ENCODE measurements at regions not wholly inside any gene's neighbourhood (a gene's known extent, or its start where the extent isn't known, plus 50 kb on each side); places are given as distances from the start of the nearest gene placed in this dataset.

GRCh38 chr10:9900751-9901150 lies 1116.9 kb upstream of the CELF2 start:
- POLR2A ChIA-PET: no interaction called here
- Histone ChIP-seq H3K9me3 (ENCODE audit: control insufficient read depth in 1 of 2, insufficient read depth in 1 of 2, low read depth in 1 of 2, low read length in 2 of 2) (peaks cover 5 to 9% of the 10 kb centered on the region in 2 experiments; a peak in 2 of 4 replicates), H3K4me1 (ENCODE audit: control insufficient read depth in 1 of 2, insufficient read depth in 2 of 2, low read length in 2 of 2) (no peaks in the 10 kb centered on the region), H3K4me2 (ENCODE audit: low read length) (no peak overlapping the region), H2AFZ (ENCODE audit: low read depth, low read length, poor library complexity, severe bottlenecking) (no peak overlapping the region), H3K27me3 (ENCODE audit: insufficient read depth, low read length) (no peaks in the 10 kb centered on the region), H4K20me1 (ENCODE audit: insufficient read depth) (no peaks in the 10 kb centered on the region), H3K9me2 (ENCODE audit: insufficient read depth) (no peaks in the 10 kb centered on the region), H3K9ac (ENCODE audit: low read length) (no peak overlapping the region), H3K79me2 (ENCODE audit: insufficient read depth, low read length) (no peaks in the 10 kb centered on the region), H3K36me3 (ENCODE audit: control insufficient read depth in 1 of 2, insufficient read depth in 2 of 2, low read length in 2 of 2) (no peaks in the 10 kb centered on the region), H3K27ac (ENCODE audit: low read depth, low read length) (no peak overlapping the region), H3K4me3 (replicated peaks in 1 of 2; ENCODE audit: low read depth in 1 of 2, low read length in 2 of 2) (no peak overlapping the region)
- RAD21 ChIA-PET (ENCODE audit: low non-redundant PET in 1 of 2, low total read pairs in 2 of 2, uncharacterized antibody in 2 of 2, unreplicated experiment in 2 of 2): no interaction called here
- CTCF ChIA-PET: no interaction called here
- no TSS peak for BruUV-seq (replicated peaks)
- intact Hi-C loops (cut with micrococcal nuclease): no loop called here
- ATAC-seq (no peak), DNase-seq (ENCODE audit: low read depth, low spot score) (no peak)
- no peak for TF ChIP-seq EZH2 (IDR thresholded peaks at IDR 0.05)
- no peak for TF ChIP-seq EZH2phosphoT487 (IDR thresholded peaks at IDR 0.05; ENCODE audit: borderline replicate concordance)

GRCh38 chr10:9901971-9902370 lies 1115.7 kb upstream of the CELF2 start:
- peaks cover 7 to 9% of the 10 kb centered on the region in 2 experiments; a peak in 2 of 4 replicates for H3K9me3 ChIP-seq (ENCODE audit: control insufficient read depth in 1 of 2, insufficient read depth in 1 of 2, low read depth in 1 of 2, low read length in 2 of 2)
- no peaks in the 10 kb centered on the region for H3K27me3 ChIP-seq (ENCODE audit: insufficient read depth, low read length)
- no peak overlapping the region for H3K4me2 ChIP-seq (ENCODE audit: low read length)
- TF ChIP-seq MAX (IDR thresholded peaks at IDR 0.05): no peak
- no peak for TF ChIP-seq EZH2 (IDR thresholded peaks at IDR 0.05)
- TF ChIP-seq FOSL1 (IDR thresholded peaks at IDR 0.05; ENCODE audit: low read depth): no peak
- no peak for TF ChIP-seq ZFX (IDR thresholded peaks at IDR 0.05)
- no peak for TF ChIP-seq SRF (IDR thresholded peaks at IDR 0.05; ENCODE audit: low read depth)
- no peak for TF ChIP-seq CBX3 (IDR thresholded peaks at IDR 0.05; ENCODE audit: low read depth)
- no peak for TF ChIP-seq YY1 (IDR thresholded peaks at IDR 0.05; ENCODE audit: extremely low read depth, insufficient replicate concordance, low read depth, low read length)
- no peak for TF ChIP-seq ATF3 (IDR thresholded peaks at IDR 0.05)
- TF ChIP-seq EZH2phosphoT487 (IDR thresholded peaks at IDR 0.05; ENCODE audit: borderline replicate concordance): no peak
- TF ChIP-seq REST (IDR thresholded peaks at IDR 0.05; ENCODE audit: low read depth): no peak
- no peak for TF ChIP-seq CEBPB (IDR thresholded peaks at IDR 0.05; ENCODE audit: low read depth)
- TF ChIP-seq RAD21 (IDR thresholded peaks at IDR 0.05; ENCODE audit: low read depth): no peak
- no peak for TF ChIP-seq POLR2A (IDR thresholded peaks at IDR 0.05; ENCODE audit: borderline replicate concordance, extremely low read depth, insufficient read depth, insufficient read length)
- TF ChIP-seq EGR1 (IDR thresholded peaks at IDR 0.05; ENCODE audit: low read depth): no peak
- no peaks in the 10 kb centered on the region for H3K4me1 ChIP-seq (ENCODE audit: control insufficient read depth in 1 of 2, insufficient read depth in 2 of 2, low read length in 2 of 2)
- ChIA-PET POLR2A (no interaction called here), RAD21 (ENCODE audit: low non-redundant PET in 1 of 2, low total read pairs in 2 of 2, uncharacterized antibody in 2 of 2, unreplicated experiment in 2 of 2) (no interaction called here), CTCF (no interaction called here)
- H3K79me2 ChIP-seq (ENCODE audit: insufficient read depth, low read length): no peaks in the 10 kb centered on the region
- DNase-seq (ENCODE audit: low read depth, low spot score) (no peak), ATAC-seq (no peak)
- no peak overlapping the region for H3K4me3 ChIP-seq (replicated peaks in 1 of 2; ENCODE audit: low read depth in 1 of 2, low read length in 2 of 2)
- no peaks in the 10 kb centered on the region for H3K9me2 ChIP-seq (ENCODE audit: insufficient read depth)
- no peak overlapping the region for H3K27ac ChIP-seq (ENCODE audit: low read depth, low read length)
- intact Hi-C loops (cut with micrococcal nuclease): no loop called here
- H3K36me3 ChIP-seq (ENCODE audit: control insufficient read depth in 1 of 2, insufficient read depth in 2 of 2, low read length in 2 of 2): no peaks in the 10 kb centered on the region
- H4K20me1 ChIP-seq (ENCODE audit: insufficient read depth): no peaks in the 10 kb centered on the region
- H3K9ac ChIP-seq (ENCODE audit: low read length): no peak overlapping the region
- no peak overlapping the region for H2AFZ ChIP-seq (ENCODE audit: low read depth, low read length, poor library complexity, severe bottlenecking)
- no TSS peak for BruUV-seq (replicated peaks)

Data from HCT116 (cell line).